AG04450 (cell line): ENCODE measurements at regions not wholly inside any gene's neighbourhood (a gene's known extent, or its start where the extent isn't known, plus 50 kb on each side); places are given as distances from the start of the nearest gene placed in this dataset.

Experiments
- CTCF ChIA-PET: fragments of 300-600, 350-600 bp; formaldehyde crosslinking; extraction: SDS; loops from one replicate; lab custom pipeline; 2022; ENCODE audit warnings: antibody characterized with exemption, inconsistent platforms; lab: Charles Lee
- POLR2A ChIA-PET: fragments of 350-600 bp; formaldehyde crosslinking; extraction: SDS; loops from one replicate; lab custom pipeline; 2021; ENCODE audit warnings: antibody characterized with exemption, inconsistent platforms; lab: Yijun Ruan, JAX
- DNase-seq: peaks from one replicate; pipeline ENCODE4 v3.0.0-alpha.2; 2011; ENCODE audit warnings: low read depth, low spot score
- H3K27ac ChIP-seq: one replicate; pipeline ENCODE4 v1.5.1; 2012; ENCODE audit warnings: low read depth, low read length, control low read depth
- H3K27me3 ChIP-seq: one replicate; pipeline ENCODE4 v1.6.0; 2012; ENCODE audit warnings: low read length; ENCODE audit not compliant: control insufficient read depth, insufficient read depth
- H3K4me3 ChIP-seq: 2 replicates; pipeline ENCODE4 v1.5.1; 2011; ENCODE audit warnings: mild to moderate bottlenecking, low read depth, low read length, control low read depth
- H3K9me3 ChIP-seq: 2 replicates; pipeline ENCODE4 v1.5.1; 2012; ENCODE audit warnings: low read length; ENCODE audit not compliant: control insufficient read depth, insufficient read depth
- CTCF ChIP-seq: IDR thresholded peaks from 2 replicates; pipeline ENCODE4 v1.5.1; 2011; ENCODE audit warnings: low read depth, low read length, control low read depth, inconsistent platforms

- Histone ChIP-seq H3K27me3 (no peaks in the 10 kb centered on the region), H3K4me3 (no peak overlapping the region), H3K9me3 (0 out of 2 replicates have a peak, but pooled peaks cover 6% of the 10 kb centered on the region), H3K27ac (no peak overlapping the region)
- no peak for TF ChIP-seq CTCF
- POLR2A ChIA-PET: no interaction called here
- CTCF ChIA-PET: no interaction called here
- DNase-seq: no peak
Observed at GRCh38 chr22:33116841-33117547, 58.8 kb upstream of the SYN3 start.

- no peak for TF ChIP-seq CTCF
- 0 out of 2 replicates have a peak, but pooled peaks cover 6% of the 10 kb centered on the region for H3K9me3 ChIP-seq
- CTCF ChIA-PET: no interaction called here
- H3K4me3 ChIP-seq: no peak overlapping the region
- no peak overlapping the region for H3K27ac ChIP-seq
- POLR2A ChIA-PET: no interaction called here
- no peak for DNase-seq
- H3K27me3 ChIP-seq: no peaks in the 10 kb centered on the region
Observed at GRCh38 chr22:33114565-33114964, 56.4 kb upstream of the SYN3 start.

GRCh38 chr22:33112580-33112979 lies 54.4 kb upstream of the SYN3 start:
- POLR2A ChIA-PET: no interaction called here
- TF ChIP-seq CTCF: no peak
- Histone ChIP-seq H3K9me3 (0 out of 2 replicates have a peak, but pooled peaks cover 6% of the 10 kb centered on the region), H3K27me3 (no peaks in the 10 kb centered on the region), H3K4me3 (no peak overlapping the region), H3K27ac (no peak overlapping the region)
- CTCF ChIA-PET: no interaction called here
- no peak for DNase-seq

GRCh38 chr22:33111491-33111890 lies 53.3 kb upstream of the SYN3 start:
- no peak overlapping the region for H3K27ac ChIP-seq
- H3K4me3 ChIP-seq: no peak overlapping the region
- ChIA-PET CTCF (no interaction called here), POLR2A (no interaction called here)
- no peak for DNase-seq
- no peak for TF ChIP-seq CTCF
- 0 out of 2 replicates have a peak, but pooled peaks cover 6% of the 10 kb centered on the region for H3K9me3 ChIP-seq
- no peaks in the 10 kb centered on the region for H3K27me3 ChIP-seq

- 0 out of 2 replicates have a peak, but pooled peaks cover 6% of the 10 kb centered on the region for H3K9me3 ChIP-seq
- TF ChIP-seq CTCF: no peak
- CTCF ChIA-PET: no interaction called here
- H3K27me3 ChIP-seq: no peaks in the 10 kb centered on the region
- no peak overlapping the region for H3K4me3 ChIP-seq
- no peak overlapping the region for H3K27ac ChIP-seq
- POLR2A ChIA-PET: no interaction called here
- DNase-seq: no peak
Observed at GRCh38 chr22:33110562-33111163, 52.5 kb upstream of the SYN3 start.
